HG02885 (cell line): ENCODE measurements at regions not wholly inside any gene's neighbourhood (a gene's known extent, or its start where the extent isn't known, plus 50 kb on each side); places are given as distances from the start of the nearest gene placed in this dataset.
"Not testable (repeated sequence)": the region's sequence is repeated elsewhere in the genome, so short reads cannot be mapped to it uniquely, and the experiment has no call there.

ENCODE experiments used
- ATAC-seq: cut with Tn5 transposase; IDR thresholded peaks from one replicate; pipeline ENCODE4 v1.9.1; 2021; ENCODE audit warnings: mild to moderate bottlenecking; ENCODE audit not compliant: unreplicated experiment, poor library complexity

- not testable (repeated sequence) for ATAC-seq
Measured at GRCh38 chr20:53858516-53858915, 211.9 kb downstream of the BCAS1 start.

GRCh38 chr20:53857723-53858236 is 212.6 kb downstream of the BCAS1 start:
- ATAC-seq, result no peak

GRCh38 chr20:53856300-53857295 is 213.8 kb downstream of the BCAS1 start:
- ATAC-seq, result no peak

GRCh38 chr20:53855733-53856132 is 214.7 kb downstream of the BCAS1 start:
- ATAC-seq, result no peak

- not testable (repeated sequence) for ATAC-seq
Measured at GRCh38 chr20:53854609-53854926, 215.8 kb downstream of the BCAS1 start.

- ATAC-seq, result no peak
Measured at GRCh38 chr20:53853111-53853713, 217.2 kb downstream of the BCAS1 start.

- ATAC-seq, result no peak
Measured at GRCh38 chr20:53852691-53853090, 217.7 kb downstream of the BCAS1 start.

- no peak for ATAC-seq
Measured at GRCh38 chr20:53852014-53852413, 218.4 kb downstream of the BCAS1 start.

GRCh38 chr20:53850319-53850718 is 220.1 kb downstream of the BCAS1 start:
- ATAC-seq, result no peak

- no peak for ATAC-seq
Measured at GRCh38 chr20:53849471-53850059, 220.8 kb downstream of the BCAS1 start.

- no peak for ATAC-seq
Measured at GRCh38 chr20:53848304-53848703, 222.1 kb downstream of the BCAS1 start.

- peak; percentile 21 for ATAC-seq
Measured at GRCh38 chr20:53847837-53848170, 222.6 kb downstream of the BCAS1 start.

- peak; percentile 63 for ATAC-seq
Measured at GRCh38 chr20:53847139-53847836, 223.1 kb downstream of the BCAS1 start.

- no peak for ATAC-seq
Measured at GRCh38 chr20:53846640-53847039, 223.8 kb downstream of the BCAS1 start.

GRCh38 chr20:53845980-53846379 is 224.4 kb downstream of the BCAS1 start:
- no peak for ATAC-seq

GRCh38 chr20:53844259-53844658 is 226.1 kb downstream of the BCAS1 start:
- no peak for ATAC-seq

- no peak for ATAC-seq
Measured at GRCh38 chr20:53843645-53844044, 226.7 kb downstream of the BCAS1 start.

- ATAC-seq, result no peak
Measured at GRCh38 chr20:53842301-53843099, 227.9 kb downstream of the BCAS1 start.

GRCh38 chr20:53841741-53842140 is 228.7 kb downstream of the BCAS1 start:
- no peak for ATAC-seq

GRCh38 chr20:53840532-53840931 is 229.9 kb downstream of the BCAS1 start:
- no peak for ATAC-seq
